GM21515 (cell line): ENCODE measurements at regions not wholly inside any gene's neighbourhood (a gene's known extent, or its start where the extent isn't known, plus 50 kb on each side); places are given as distances from the start of the nearest gene placed in this dataset.
"Not testable (repeated sequence)": the region's sequence is repeated elsewhere in the genome, so short reads cannot be mapped to it uniquely, and the experiment has no call there.

Experiments
- ATAC-seq: cut with Tn5 transposase; IDR thresholded peaks from one replicate; pipeline ENCODE4 v1.9.1; 2021; ENCODE audit not compliant: unreplicated experiment

DNA sequence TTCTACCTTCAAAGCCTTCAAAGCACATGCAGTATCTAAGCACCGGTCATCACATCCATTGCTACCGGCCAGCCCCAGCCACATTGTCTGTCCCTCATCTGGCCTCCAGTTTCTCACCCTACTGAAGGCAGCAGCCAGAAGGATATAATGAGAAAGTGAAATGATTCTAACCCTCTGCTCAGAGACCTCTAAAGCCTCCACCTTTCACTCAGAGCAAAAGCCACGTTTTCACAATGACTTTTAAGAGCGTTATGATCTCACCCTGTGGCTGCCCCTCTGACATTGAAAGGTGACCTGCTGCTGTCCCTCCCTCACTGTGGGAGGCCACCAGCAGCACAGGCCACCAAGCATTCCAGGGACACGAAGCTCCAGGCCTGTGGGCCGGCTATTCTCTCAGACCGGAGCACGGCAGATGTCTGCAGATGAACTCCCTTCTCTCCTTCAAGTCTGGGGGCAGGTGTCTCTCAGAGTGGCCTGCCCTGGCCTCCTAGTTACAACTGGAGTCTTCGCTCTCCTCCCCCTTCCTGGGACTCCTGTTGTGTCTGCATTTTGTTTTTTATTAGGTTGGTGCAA, 94.9 kb upstream of the EEPD1 start:
- peak; percentile 67 for ATAC-seq

- ATAC-seq: not testable (repeated sequence)
Measured at GRCh38 chr7:36060388-36060787, 92.7 kb upstream of the EEPD1 start.

GRCh38 chr7:36062154-36062815, 90.8 kb upstream of the EEPD1 start:
- ATAC-seq: no peak

DNA sequence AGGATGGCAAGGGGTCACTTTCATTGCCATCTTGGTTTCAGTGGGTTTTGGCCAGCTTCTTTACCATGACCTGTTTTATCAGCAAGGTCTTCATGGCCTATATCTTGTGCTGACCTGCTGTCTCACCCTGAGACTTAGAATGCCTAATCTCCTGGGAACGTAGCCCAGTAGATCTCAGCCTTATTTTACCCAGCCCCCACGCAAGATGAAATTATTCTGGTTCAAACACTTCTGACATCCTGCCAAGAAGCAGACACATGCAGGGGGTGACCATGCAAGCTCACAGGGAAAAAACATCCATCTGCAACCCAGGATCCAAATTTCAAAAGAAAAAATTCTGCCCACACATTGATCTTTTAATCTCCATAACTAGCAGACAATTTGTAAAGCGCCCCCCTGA, 88.4 kb upstream of the EEPD1 start:
- no peak for ATAC-seq

DNA sequence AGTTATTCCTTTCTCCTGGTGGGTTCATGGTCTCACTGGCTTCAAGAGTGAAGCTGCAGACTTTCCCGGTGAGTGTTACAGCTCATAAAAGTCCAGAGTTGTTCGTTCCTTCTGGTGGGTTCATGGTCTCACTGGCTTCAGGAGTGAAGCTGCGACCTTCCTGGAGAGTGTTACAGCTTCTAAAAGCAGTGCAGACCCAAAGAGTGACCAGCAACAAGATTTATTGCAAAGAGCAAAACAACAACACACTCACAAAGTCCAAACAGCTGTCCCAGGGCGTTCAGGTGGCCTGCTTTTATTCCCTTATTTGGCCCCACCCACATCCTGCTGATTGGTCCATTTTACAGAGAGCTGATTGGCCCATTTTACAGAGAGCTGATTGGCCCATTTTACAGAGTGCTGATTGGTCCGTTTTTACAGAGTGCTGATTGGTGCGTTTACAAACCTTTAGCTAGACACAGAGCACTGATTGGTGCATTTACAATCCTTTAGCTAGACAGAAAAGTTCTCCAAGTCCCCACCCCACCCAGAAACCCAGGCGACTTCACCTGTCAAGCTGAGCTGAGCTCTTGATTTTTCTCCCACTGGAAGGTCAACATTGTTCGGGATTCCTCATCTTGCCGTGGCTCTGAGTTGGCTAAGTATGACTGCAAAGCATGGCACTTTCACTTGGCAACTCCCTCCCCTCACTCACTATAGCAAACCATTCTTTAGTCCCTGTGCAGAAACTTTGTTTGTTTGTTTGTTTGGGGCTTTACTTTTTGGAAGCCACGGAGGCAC, 87.3 kb upstream of the EEPD1 start:
- ATAC-seq: not testable (repeated sequence)

DNA sequence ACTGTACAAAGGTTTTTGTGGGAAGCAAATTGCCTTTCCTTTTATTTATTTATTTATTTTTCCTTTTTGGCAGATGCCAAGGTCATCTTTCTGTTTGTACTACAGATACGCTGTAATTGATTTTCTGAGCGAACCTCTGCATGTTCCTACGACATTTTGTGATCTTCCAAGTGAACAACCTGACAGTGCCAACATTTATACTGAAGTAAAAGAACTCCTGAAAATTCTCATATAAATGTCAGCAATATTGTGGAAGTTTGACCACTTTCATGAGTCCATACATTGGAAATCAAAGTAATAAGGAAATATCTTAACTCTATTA, 86.8 kb upstream of the EEPD1 start:
- ATAC-seq: no peak

- no peak for ATAC-seq
Measured at GRCh38 chr7:36070230-36070629, 82.8 kb upstream of the EEPD1 start.

DNA sequence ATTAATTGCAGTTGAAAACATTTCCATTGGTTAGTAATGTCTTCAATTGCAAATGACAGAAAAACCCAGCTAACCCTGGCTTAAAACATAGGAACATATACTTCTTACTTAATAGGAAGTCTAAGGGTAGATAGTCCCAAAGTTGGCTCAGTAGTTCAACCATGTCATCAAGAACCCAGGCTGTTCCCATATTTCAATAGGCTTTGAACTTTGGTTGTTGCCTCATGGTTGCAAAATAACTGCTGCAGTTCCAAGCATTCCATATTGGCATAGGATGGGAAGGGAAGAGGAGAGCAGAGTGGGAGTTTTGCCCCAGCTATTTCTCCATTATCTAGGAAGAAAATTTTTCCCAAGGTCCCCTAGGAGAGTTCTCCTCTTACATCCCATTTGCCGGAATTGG, 81.4 kb upstream of the EEPD1 start:
- ATAC-seq: no peak

GRCh38 chr7:36072620-36073019, 80.4 kb upstream of the EEPD1 start:
- ATAC-seq: no peak

GRCh38 chr7:36075561-36075960, 77.5 kb upstream of the EEPD1 start:
- ATAC-seq: no peak

DNA sequence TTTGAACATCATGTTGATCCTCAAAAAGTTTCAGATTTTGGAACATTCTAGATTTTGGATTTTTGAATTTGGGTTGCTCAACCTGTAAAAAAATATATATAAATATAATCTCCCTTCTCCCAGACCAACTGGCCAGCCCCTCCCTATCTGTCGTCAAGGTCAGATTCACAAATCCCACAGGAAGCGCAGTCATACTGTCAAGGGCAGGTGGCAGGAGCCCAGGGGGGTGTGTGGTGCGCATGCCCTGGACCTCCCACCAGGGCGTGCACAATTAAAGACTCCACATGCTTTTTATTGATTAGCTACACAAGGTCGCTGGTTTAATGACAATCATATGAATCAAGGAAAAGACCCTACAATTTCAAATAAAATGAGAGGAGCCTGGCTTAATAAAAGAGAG, 77.0 kb upstream of the EEPD1 start:
- ATAC-seq: no peak

GRCh38 chr7:36078816-36079360, 74.2 kb upstream of the EEPD1 start:
- ATAC-seq: no peak

DNA sequence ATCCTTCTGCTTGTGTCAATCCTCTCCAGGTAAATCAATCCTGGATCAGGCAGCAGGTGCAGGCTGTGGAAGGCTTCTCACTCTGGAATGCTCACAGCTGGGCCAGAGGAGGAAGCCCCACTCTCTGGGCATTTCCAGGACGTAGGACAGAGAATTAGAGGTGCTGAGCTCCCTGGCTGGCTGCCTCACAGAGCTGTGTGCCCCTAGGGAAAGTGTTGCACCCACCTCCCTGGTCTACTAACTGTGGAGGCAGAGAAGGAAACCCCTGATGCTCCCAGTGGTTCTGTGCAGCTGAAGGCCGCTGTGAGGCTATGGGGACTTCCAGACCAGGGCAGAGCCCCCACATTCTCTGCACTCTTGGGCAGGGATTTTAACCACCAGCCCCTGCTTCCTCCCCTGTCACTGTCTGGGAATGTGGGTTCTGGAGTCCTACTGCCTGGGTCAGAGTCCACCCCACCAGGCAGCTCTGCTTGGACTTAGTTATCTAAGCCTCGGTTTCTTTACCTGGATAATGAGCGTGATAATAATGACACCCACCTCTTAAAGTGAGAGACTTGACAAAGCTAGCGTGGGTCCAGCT, 73.5 kb upstream of the EEPD1 start:
- ATAC-seq: no peak

GRCh38 chr7:36080843-36081242, 72.2 kb upstream of the EEPD1 start:
- no peak for ATAC-seq

DNA sequence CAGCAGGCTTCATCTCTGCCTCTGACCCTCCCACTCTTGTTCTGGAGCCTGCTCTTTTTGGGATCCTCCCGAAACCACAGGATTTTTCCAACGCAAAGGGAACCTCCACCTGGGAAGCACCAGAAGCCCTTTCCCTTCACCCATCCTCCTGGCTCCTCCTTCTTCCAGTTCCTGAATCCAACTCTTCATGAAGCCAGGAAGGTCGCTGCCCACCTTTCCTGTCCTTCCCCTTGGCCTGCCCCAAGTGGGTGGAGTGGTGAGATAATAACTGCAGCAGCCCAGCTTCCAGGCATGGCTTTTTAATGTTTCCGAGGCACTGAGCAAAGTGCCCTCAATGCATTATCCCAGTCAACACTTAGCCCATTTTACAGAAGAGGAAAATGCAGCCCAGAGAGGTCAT, 70.8 kb upstream of the EEPD1 start:
- no peak for ATAC-seq

DNA sequence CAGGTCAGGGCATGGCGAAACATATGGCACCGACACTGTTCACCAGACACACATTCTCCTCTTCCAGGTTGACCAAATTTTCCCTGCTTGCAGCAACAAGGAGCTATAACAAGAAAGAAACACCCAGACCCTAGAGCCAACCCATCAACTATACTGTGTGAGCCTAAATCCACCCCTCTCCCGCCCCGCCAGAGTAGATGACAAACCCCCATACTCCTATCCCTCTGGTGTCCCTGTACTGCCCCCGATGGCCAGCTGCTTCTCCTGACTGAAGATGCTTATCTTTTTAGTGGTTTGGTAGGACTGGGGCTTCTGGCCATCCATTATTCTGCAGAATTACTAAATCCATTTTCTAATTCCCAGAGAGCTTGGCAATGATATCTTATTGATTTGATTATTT, 70.1 kb upstream of the EEPD1 start:
- no peak for ATAC-seq

- ATAC-seq: no peak
Measured at GRCh38 chr7:36083626-36084380, 69.3 kb upstream of the EEPD1 start.

DNA sequence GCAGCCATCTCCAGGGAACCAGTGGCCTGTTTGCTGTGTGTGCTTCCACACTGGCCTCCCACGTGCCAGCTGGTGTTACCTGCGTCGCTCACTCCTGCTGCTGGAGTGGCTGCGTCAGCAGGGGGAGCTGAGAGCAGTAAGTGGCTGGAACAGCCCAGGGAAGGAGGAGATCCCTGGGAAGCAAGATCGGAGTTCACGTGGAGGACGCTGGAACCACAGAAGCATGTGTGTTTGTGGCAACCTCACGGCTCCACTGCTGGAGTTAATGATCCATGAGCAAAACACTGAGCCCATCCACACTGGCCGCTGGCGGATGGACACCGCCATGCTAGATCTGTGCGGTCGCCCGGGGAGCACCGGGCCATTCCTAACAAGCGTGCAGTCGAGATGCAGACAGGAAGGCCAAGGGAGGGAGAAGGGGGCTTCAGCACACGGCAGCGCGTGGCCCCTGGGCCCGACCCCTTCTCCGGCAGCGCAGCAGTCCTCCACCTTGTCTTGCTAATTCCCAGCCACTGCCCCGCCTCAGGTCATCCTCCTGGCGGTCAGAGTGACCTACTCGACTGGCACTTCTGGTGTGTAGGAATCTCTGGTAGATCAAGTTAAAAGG, 68.5 kb upstream of the EEPD1 start:
- ATAC-seq: no peak

- ATAC-seq: no peak
Measured at GRCh38 chr7:36085096-36085495, 68.0 kb upstream of the EEPD1 start.

DNA sequence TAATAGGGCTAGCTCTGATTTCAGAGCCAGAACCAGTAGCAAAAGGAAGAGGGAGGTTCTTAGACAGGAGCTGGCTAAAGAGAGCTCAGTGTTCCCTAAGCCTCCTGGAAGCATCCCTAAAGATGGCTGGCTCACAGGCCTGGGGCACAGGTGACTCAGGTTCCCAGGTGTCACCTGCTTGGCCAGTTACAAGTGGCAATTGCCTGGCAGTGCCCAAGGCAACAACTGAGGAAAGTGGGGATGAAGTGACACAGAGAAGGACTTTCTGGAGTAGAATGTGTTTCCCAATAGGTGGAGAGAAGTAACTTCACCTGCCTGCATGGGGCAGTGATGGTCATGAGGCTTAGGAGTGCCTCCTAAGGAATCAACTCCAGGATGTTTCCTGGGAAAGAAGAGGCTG, 66.5 kb upstream of the EEPD1 start:
- ATAC-seq: no peak

DNA sequence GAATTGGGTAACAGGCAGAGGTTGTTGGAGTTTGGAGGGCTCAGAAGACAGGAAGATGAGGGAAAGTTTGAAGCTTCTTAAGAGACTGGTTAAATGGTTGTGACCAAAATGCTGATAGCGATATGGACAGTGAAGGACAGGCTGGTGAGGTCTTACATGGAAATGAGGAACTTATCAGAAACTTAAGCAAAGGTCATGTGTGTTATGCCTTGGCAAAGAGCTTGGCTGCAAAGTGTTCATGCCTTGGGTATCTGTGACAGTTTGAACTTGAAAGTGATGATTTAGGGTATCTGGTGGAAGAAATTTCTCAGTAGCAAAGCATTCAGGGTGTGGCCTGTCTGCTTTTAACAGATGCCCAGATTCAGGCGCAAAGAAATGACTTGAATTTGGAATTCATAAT, 64.5 kb upstream of the EEPD1 start:
- no peak for ATAC-seq
